GM19397 (cell line): ENCODE measurements at regions not wholly inside any gene's neighbourhood (a gene's known extent, or its start where the extent isn't known, plus 50 kb on each side); places are given as distances from the start of the nearest gene placed in this dataset.
"Not testable (repeated sequence)": the region's sequence is repeated elsewhere in the genome, so short reads cannot be mapped to it uniquely, and the experiment has no call there.

Experiments used
- ATAC-seq: cut with Tn5 transposase; IDR thresholded peaks from one replicate; pipeline ENCODE4 v1.9.1; 2021; ENCODE audit warnings: mild to moderate bottlenecking, moderate library complexity; ENCODE audit not compliant: unreplicated experiment

DNA sequence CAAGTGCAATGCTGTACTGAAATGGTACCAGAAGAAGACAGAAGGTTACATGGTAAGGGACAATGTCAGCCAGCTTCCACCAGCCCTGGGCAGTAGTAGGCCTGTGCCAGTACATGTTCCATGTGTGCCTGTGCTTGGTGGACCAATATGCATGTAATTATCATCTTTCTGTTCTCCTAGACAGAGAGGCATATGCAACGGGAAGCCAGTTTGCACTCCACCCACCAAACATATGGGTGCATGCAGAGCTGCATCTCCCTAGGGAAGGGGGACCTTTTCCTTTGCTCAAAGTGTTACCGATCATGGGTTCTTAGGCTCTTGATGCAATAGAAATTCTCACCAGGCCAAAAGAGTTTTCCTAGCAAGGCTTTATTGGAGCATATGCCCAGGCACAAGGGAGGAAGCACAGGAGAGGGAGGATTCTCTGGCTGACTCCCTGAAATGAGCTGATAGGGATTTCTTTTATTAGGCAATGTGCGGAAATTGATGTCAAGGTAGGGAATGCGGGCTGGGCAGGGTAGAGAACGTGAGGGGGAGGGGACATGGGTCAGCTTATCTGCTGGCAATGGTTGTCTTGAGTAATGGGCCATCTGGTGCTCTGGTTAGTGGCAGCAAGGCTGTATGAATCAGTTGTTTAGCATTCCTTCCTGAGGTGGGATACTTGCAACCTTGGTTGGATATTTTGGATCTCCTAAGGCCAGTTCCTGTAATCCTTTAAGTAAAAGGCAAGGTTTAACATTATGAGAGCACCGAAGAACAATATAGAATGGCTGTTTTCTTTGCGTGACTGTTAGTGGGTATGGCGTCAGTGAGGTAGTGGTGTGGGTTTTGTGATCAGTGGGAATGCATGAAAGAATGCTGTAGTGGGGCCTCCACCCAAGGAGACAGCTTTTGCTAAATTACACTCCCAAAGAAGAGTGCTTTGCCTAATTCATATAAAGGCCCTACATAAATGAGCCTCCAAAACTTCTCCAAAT lies 102.5 kb downstream of the CDRT15L2 start:
- ATAC-seq = not testable (repeated sequence)

DNA sequence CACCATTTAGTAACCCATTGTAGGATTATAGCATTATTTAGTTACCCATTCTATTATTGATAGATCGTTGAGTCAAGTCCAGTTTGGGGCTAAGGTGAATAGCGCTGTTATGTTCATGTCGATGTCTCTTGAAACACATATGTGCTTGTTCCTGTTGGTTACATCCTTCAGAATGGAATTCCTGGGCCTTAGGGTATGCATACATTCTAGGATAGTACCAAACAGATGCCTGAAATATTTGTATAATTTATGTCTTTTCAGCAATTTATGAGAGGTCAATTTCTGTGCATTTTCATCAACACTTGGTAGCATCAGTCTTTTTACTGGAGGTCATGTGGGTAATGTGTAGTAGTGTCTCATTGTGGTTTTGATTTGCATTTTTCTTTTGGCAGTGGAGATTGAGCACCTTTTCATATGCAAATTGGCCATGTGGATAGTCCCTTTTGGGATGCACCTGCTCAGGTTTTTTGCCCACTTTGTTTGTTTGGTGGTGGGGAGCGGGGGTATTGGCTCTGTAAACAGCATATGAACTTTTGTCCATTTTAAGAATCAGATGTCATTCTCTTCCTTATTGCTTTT lies 104.2 kb downstream of the CDRT15L2 start:
- ATAC-seq = not testable (repeated sequence)

DNA sequence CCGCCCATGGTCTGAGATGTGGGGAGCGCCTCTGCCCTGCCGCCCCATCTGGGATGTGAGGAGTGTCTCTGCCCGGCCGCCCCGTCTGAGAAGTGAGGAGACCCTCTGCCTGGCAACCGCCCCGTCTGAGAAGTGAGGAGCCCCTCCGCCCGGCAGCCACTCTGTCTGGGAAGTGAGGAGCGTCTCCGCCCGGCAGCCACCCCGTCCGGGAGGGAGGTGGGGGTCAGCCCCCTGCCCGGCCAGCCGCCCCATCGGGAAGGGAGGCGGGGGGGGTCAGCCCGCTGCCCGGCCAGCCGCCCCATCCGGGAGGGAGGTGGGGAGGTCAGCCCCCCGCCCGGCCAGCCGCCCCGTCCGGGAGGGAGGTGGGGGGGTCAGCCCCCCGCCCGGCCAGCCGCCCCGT lies 105.5 kb downstream of the CDRT15L2 start:
- not testable (repeated sequence) for ATAC-seq

DNA sequence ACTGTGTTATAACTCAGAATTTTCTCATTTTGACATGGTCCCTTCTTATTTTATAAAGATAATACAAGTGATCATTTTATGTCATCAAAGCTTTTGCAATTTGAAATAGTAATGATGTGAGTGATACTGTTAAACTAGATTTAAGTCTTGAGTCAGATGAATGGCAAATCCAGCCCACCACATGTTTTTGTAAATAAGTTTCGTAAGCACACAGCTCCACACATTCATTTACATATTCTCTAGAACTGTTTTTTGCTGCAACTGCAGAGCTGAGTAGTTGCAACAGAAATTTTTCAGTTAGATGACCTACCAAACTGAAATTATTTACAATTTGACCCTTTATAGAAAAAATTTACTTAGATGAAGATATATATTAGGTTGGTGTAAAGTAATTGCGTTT lies 108.1 kb downstream of the CDRT15L2 start:
- ATAC-seq = not testable (repeated sequence)

DNA sequence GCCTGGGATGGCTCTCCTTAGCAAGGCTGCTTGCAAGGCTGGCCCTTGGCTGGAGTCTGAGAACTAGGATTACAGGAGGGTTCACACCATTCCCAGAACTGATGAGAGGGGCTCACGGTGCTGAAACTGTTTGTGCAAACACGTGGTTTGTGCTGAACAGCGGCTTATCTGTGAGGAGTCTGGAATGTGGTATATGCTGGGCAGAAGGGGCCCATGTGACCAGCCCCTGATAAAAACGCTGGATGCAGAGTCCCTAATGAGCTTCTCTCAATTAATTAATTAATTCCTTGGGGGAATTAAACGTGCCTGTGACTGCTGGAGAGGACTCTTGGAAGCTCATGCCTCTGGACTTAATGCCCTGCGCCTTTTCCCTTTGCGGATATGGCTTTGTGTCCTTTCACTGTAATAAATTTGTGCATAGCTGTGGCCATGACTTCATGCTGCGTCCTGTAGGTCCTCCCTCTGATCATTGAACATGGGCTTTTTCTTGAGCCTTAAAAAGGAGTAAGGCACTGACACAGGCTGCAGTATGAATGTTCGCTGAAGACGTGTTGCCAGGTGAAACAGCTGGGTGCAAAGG lies 109.7 kb downstream of the CDRT15L2 start:
- ATAC-seq = not testable (repeated sequence)

DNA sequence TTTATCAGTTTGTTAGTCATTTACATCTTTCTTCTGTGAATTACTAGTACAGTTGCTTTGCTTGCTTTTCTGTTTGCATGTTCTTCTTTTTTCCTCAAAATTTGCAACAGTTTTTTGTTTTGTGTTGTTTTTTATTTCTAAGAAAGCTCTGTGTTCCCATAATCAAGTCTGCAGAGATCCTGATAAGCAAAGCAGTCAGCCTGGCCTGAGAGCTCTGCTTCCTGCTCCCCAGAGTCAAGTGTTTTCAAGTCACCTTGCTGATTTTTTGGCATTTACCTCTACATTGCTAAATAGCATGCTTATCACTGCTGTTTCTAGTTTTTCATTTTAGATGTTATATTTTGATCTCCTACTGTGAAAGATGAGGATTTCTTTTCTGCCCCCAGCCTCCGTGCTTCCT lies 113.2 kb downstream of the CDRT15L2 start:
- ATAC-seq = not testable (repeated sequence)

DNA sequence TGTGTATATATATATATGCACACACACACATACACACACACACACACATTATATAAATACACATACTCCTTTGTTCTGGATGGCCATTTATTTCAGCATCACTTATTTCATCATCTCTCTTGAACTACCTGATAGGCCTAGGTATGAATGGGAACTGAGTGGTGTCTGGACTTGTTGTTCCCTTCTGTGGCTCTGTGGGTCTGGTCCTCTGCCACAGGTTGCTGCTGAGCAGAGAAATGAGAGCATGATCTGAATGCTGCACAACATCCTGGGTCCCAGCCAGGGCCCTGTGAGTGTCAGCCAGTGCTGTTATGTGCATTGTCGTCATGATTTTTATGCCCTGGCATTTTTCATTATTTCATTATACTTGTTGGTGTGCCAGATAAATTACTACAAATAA lies 116.3 kb downstream of the CDRT15L2 start:
- ATAC-seq = not testable (repeated sequence)

DNA sequence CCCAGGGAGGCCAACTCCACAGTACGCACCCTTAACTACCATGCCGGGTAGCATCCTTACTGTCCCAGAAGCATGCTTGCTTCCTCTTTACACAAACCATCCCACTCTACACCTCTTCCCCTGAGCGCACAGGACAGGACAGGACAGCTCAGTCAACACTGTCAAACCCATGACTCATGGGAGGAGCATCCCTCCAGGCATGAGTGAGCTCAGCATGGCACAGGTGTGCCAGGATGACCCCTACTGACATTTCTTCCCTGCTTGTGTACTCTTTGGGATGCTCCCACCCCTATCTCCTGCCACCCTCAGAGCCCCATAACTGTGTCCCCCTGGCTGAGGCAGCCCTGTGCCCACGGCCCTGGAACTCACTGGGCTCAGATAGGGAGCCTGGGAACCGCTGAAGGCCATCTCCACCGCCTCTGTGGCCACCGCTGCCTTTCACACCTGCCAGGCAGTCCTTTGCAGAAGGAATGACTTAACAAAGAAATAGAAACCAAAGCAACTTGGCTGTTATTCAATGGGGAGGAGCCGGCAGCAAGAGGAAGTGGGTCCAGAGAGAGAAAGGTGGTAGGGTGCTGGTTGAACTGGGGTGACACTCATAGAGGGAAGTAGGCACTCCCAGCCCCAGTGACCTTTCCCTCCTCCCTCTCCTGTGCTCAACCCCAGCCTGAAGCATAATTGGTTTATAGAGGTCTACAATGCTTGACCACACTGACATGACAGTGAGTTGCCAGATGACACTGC lies 119.1 kb downstream of the CDRT15L2 start:
- ATAC-seq = peak; percentile 86

DNA sequence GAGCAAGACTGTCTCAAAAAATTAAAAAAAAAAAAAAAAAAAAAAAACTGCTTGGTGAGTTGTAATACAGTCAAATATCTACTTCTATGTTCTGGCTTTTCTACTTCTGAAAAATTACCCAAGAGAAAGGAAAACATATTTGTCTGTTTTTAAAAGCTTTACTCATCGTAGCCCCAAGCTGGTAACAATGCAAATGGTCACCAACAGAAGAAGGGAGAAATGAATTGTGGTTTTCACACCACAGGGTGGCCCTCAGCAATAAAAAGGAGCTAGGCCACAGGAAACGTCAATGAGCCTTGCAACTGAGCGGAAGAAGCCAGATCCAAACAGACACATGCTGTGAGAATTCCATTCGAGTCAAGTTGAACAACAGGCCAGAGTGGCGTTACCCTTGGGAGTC lies 121.0 kb downstream of the CDRT15L2 start:
- ATAC-seq = not testable (repeated sequence)

DNA sequence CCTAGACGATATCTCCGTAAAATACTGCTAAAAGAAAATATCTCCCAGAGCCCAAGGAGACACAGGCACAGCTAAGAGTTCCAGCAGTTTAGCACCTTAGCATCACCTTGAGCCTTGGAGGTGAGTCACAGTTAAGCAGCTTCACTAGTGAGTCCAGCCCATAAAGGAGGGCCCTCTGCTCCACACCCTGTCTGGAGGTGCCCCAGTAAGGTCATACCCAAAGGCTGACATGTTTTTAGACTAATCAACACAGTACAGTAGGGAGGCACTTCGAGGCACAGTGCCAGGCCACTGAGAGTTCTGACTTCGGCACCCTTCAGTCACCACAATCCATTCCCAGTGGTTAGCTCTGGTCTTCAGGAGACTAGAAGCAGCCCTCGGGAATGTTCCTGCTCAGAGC lies 121.8 kb downstream of the CDRT15L2 start:
- not testable (repeated sequence) for ATAC-seq

DNA sequence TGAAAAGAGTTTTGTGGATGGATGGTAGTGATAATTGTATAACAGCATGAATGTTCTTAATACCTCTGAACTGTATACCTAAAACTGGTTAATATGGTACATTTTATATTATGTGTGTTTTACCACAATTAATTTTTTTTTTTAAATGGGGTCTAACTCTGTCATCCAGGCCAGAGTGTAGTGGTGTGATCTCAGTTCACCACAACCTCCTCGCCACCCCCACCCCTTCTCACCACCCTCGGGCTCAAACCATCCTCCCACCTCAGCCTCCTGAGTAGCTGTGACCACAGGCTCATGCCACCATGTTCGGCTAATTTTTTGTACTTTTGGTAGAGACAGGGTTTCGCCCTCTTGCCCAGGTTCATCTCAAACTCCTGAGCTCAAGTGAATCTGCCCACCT lies 123.2 kb downstream of the CDRT15L2 start:
- ATAC-seq = no peak

DNA sequence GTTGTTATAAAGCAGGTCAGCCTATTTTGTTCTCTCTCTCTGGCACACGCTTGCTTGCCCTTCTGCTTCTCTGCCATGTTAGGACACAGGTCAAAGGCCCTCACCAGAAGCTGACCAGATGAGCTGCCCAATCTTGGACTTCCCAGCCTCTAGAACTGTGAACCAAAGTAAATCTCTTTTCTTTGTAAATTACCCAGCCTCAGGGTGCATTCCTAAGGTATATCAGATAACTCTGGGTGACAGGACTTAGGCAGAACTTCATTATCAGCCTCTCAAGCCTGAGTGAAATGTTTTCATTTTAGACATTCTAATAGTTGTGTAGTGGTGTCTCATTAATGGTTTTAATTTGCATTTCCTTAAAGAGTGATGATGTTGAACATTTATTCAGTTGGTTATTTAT lies 124.3 kb downstream of the CDRT15L2 start:
- ATAC-seq = no peak

DNA sequence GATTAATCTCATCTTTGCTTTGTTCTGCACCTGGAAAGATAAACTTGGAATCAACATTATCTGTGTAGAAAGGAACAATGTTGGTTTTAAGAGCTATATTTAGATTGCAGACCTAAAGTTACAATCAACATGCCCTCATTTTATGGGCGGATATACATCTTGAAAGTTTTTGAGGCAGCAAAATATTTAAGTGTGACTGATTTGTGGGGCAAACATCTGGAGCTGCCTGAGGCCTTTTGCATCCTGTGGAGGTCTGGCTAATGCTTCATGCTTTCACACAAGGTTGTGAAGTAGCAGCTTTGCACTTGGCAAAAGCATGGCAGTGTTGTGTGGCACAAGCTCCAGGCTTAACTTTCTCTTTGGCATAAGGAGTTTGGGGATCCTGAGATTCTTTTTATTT lies 125.7 kb downstream of the CDRT15L2 start:
- not testable (repeated sequence) for ATAC-seq

DNA sequence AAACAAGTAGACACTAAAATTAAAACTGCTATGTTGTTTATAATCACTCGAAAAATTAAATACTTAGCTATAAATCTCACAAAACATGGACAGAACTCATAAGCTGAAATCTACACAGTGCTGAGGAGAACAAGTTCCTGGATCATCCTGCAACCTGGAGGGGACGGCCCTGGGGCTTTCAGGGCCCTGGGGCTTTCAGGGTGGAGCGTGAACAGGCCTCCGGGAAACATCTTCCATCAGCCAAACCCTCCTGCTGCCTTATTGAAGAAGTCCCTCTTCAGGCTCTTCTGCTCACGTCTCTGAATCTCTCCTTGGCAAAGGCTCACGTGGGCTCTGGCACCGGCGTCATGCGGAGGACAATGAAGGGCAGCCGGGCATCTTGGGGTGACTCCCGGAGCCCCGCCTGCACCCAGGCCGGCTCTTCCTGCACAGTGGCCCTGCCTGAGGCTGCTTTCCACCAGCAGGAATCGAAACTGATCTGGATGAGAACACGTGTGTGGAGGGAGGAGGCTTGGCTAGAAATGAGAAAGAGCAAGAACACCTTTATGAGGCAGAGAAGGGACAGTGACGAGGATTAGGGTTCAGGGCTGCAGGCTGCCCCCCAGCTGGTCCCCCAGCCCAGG lies 127.3 kb downstream of the CDRT15L2 start:
- no peak for ATAC-seq

DNA sequence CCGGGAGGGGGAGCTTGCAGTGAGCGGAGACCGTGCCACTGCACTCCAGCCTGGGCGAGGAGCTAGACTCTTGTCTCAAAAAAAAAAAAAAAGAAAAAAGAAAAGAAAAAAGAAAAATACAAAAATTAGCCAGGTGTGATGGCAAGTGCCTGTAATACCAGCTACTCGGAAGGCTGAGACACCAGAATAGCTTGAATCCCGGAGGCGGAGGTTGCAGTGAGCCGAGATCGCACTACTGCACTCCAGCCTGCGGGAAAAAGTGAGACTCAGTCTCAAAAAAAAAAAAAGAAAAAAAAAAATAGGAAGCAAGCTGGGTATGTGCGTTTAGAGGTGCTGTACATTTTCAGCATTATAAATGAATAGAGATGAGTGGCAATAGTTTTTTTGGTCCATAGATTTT lies 129.3 kb downstream of the CDRT15L2 start:
- not testable (repeated sequence) for ATAC-seq

DNA sequence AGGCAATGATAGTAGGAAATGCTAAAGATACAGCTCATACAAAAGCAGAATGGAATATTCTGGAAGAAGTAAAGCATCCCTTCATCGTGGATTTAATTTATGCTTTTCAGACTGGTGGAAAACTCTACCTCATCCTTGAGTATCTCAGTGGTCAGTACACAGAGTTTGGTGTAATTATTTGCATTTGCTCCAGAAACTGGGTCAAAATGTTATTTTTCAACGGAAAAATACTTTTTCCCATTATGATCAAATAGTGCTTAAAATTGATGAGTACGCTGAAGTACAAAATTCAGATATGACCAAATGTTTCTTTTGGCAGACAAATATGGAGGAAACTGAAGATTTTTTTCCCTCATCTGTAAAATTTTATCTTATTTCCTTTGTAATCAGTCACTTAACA lies 137.0 kb downstream of the CDRT15L2 start:
- ATAC-seq = not testable (repeated sequence)

DNA sequence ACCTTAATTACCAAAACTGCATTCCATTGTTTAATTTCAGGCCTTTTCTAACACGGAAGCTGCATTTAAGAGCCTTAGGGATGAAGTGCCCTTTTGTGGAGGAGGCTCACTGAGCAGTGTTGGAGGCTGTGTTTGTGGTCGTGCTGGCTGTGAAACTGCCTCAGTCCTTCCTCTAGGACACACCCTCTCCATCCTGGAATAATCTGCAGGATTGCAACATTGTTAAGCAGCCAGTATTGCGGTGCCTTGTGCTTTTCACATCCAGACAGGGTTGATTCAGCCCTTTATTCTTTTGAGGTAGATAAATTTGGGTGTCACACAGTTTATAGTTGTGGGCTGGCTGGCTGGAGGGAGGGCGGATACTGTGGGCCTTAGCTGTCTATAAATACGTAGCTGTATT lies 141.6 kb downstream of the CDRT15L2 start:
- ATAC-seq = no peak

DNA sequence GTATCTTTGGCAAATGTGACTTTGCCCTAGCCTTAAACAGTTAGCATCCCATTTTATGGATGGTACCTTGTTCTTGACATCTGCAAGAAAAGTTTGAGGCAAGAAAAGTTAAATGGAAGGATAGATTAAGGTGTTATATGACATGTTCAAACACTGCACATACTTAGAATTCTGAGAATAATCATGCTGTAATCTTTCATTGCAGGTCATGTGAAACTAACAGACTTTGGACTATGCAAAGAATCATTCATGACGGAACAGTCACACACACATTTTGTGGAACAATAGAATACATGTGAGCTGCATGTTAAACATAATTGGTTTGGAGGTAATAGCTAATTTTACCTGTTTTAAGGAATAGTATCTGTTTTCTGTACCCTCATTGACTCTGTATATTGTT lies 144.9 kb downstream of the CDRT15L2 start:
- ATAC-seq = not testable (repeated sequence)

DNA sequence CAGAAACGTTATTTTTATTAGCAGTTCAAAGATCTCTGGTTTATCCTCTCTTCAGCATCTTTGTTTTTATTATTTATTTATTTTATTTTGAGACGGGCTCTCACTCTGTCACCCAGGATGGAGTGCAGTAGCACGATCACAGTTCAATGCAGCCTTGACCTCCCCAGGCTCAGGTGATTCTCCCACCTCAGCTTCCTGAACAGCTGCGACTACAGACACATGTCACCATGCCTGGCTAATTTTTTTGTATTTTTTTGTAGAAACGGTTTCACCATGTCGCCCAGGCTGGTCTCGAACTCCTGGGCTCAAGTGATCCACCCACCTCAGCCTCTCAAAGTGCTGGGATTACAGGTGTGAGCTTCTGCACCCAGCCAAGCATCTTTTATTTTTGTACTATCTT lies 147.7 kb downstream of the CDRT15L2 start:
- not testable (repeated sequence) for ATAC-seq

DNA sequence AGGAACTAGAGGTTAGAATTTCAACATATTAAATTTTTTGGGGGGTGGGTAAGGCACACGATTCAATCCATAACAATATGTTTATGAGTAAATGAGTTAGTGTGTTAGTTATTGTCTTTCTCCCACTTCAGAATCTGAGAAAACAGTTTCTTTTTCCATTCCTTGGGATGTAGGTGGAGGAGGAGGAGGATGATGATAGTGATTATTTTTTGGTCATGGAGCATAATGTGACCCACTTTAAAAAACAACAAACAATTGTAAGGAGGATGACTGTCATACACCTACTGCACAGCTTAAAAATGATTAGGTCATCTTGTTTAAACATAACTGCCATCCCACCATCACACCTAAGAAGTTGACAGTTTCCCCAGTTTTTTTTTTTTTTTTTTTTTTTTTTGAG lies 148.7 kb downstream of the CDRT15L2 start:
- ATAC-seq = no peak

DNA sequence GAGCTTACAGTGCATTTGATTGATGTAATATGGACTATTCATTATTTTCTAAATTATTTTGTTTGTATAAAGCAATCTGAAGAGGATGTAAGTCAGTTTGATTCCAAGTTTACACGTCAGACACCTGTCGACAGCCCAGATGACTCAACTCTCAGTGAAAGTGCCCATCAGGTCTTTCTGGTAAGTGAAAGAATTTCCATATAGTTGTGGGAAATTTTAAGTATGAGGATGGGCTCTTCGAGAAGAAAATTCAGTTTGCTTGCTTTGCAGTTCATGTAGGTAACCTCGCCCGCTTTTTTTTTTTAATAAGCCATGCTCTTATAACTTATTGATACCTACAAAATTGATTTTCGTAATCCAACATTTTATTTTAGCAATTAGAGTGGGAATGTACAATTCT lies 151.6 kb downstream of the CDRT15L2 start:
- ATAC-seq = not testable (repeated sequence)
